ENCODE measurements at regions not wholly inside any gene's neighbourhood (a gene's known extent, or its start where the extent isn't known, plus 50 kb on each side); places are given as distances from the start of the nearest gene placed in this dataset.

DNA sequence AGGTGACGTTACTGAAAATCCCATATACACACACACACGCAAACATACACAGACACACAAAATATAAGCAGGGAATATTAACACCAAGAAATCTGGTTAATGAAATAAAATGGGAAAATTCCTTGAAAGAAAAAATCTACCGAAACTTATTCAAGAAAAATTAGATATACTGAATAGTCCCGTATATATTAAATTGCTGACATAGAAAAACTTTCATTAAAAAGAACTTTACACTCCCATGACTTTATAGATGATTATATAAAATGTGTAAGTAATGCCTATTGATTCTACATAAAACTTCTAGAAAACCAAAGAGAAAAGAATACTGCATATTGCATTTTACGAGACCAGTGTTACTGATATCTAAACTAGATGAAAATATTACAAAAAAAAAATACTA is 803.2 kb downstream of the SLC16A7 start:
- TF ChIP-seq, protein P1, sequence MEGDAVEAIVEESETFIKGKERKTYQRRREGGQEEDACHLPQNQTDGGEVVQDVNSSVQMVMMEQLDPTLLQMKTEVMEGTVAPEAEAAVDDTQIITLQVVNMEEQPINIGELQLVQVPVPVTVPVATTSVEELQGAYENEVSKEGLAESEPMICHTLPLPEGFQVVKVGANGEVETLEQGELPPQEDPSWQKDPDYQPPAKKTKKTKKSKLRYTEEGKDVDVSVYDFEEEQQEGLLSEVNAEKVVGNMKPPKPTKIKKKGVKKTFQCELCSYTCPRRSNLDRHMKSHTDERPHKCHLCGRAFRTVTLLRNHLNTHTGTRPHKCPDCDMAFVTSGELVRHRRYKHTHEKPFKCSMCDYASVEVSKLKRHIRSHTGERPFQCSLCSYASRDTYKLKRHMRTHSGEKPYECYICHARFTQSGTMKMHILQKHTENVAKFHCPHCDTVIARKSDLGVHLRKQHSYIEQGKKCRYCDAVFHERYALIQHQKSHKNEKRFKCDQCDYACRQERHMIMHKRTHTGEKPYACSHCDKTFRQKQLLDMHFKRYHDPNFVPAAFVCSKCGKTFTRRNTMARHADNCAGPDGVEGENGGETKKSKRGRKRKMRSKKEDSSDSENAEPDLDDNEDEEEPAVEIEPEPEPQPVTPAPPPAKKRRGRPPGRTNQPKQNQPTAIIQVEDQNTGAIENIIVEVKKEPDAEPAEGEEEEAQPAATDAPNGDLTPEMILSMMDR (IDR thresholded peaks at IDR 0.05) = no peak
- TF ChIP-seq POLR2A (IDR thresholded peaks at IDR 0.05) = no peak

All from right lobe of liver (tissue), 4 donors.